ENCODE measurements at regions not wholly inside any gene's neighbourhood (a gene's known extent, or its start where the extent isn't known, plus 50 kb on each side); places are given as distances from the start of the nearest gene placed in this dataset.

DNA sequence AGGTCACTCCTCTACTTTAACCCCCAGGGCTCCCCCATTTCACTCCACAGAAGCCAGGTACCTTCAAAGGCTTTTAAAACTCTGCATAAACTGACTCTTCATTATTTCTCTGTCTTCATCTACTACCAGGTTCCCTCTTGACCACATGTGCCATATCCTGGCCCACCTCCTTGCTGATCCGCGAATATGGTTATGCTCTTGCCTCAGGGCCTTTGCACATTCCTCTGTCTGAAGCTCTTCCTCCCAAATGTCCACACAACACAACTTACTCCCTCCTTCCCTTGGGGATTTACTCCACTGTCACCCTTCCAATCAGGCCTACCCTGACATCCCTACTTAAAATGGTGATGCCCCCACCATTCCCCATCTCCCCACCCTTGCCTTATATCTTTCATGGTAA lies 134.6 kb upstream of the ANKRD55 start:
- TF ChIP-seq, protein P1, sequence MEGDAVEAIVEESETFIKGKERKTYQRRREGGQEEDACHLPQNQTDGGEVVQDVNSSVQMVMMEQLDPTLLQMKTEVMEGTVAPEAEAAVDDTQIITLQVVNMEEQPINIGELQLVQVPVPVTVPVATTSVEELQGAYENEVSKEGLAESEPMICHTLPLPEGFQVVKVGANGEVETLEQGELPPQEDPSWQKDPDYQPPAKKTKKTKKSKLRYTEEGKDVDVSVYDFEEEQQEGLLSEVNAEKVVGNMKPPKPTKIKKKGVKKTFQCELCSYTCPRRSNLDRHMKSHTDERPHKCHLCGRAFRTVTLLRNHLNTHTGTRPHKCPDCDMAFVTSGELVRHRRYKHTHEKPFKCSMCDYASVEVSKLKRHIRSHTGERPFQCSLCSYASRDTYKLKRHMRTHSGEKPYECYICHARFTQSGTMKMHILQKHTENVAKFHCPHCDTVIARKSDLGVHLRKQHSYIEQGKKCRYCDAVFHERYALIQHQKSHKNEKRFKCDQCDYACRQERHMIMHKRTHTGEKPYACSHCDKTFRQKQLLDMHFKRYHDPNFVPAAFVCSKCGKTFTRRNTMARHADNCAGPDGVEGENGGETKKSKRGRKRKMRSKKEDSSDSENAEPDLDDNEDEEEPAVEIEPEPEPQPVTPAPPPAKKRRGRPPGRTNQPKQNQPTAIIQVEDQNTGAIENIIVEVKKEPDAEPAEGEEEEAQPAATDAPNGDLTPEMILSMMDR (IDR thresholded peaks at IDR 0.05): no peak
- no peak for TF ChIP-seq POLR2AphosphoS5 (IDR thresholded peaks at IDR 0.05)
- TF ChIP-seq POLR2A (IDR thresholded peaks at IDR 0.05): no peak
- no peak for TF ChIP-seq EP300 (IDR thresholded peaks at IDR 0.05)

All from stomach (tissue), 4 donors.